RWPE2 (cell line): ENCODE measurements at regions not wholly inside any gene's neighbourhood (a gene's known extent, or its start where the extent isn't known, plus 50 kb on each side); places are given as distances from the start of the nearest gene placed in this dataset.
A peak's percentile ranks its signal among the peaks of the same experiment; 100 is the strongest.

Source experiments
- ATAC-seq: fragments of 200-7000 bp; cut with Tn5 transposase; 3 replicates; pipeline ENCODE4 v1.9.1; 2021; ENCODE audit warnings: low read depth
- DNase-seq: peaks from one replicate; pipeline ENCODE4 v3.0.0-alpha.2; 2020; ENCODE audit warnings: low spot score
- H3K27ac ChIP-seq: fragments of 450-650 bp; 2 replicates; pipeline ENCODE4 v1.5.1; 2017; ENCODE audit warnings: mild to moderate bottlenecking; ENCODE audit not compliant: poor library complexity, severe bottlenecking
- H3K27me3 ChIP-seq: fragments of 250-450 bp; sonication (Bioruptor Pico); 2 replicates; pipeline ENCODE4 v1.5.1; 2021; ENCODE audit warnings: mild to moderate bottlenecking, moderate library complexity; ENCODE audit not compliant: insufficient read depth, poor library complexity, severe bottlenecking
- H3K36me3 ChIP-seq: fragments of 250-450 bp; sonication (Bioruptor Pico); 2 replicates; pipeline ENCODE4 v1.5.1; 2020; ENCODE audit warnings: low read depth, mild to moderate bottlenecking, moderate library complexity
- H3K4me1 ChIP-seq: fragments of 250-450 bp; sonication (Bioruptor Pico); 2 replicates; pipeline ENCODE4 v1.5.1; 2021; ENCODE audit warnings: mild to moderate bottlenecking, moderate library complexity; ENCODE audit not compliant: insufficient read depth, poor library complexity, severe bottlenecking
- H3K4me3 ChIP-seq: fragments of 250-450 bp; sonication (Bioruptor Pico); 2 replicates; pipeline ENCODE4 v1.5.1; 2021; ENCODE audit warnings: mild to moderate bottlenecking, moderate library complexity; ENCODE audit not compliant: severe bottlenecking
- H3K9me3 ChIP-seq: fragments of 250-450 bp; sonication (Bioruptor Pico); 2 replicates; pipeline ENCODE4 v1.5.1; 2021; ENCODE audit warnings: mild to moderate bottlenecking, moderate library complexity; ENCODE audit not compliant: severe bottlenecking
- CTCF ChIP-seq: fragments of 450-650 bp; IDR thresholded peaks from one replicate; pipeline ENCODE4 v1.5.1; 2017; ENCODE audit warnings: mild to moderate bottlenecking, moderate library complexity; ENCODE audit not compliant: poor library complexity, severe bottlenecking

GRCh38 chr7:18087687-18088078 lies 60.0 kb upstream of the PRPS1L1 start:
- Histone ChIP-seq H3K4me3 (no peak overlapping the region), H3K27me3 (peaks cover 12% of the 10 kb centered on the region), H3K36me3 (no peaks in the 10 kb centered on the region), H3K9me3 (no peaks in the 10 kb centered on the region), H3K4me1 (no peaks in the 10 kb centered on the region), H3K27ac (no peak overlapping the region)
- no peak for ATAC-seq
- no peak for DNase-seq
- TF ChIP-seq CTCF: no peak

- no peak for TF ChIP-seq CTCF
- Histone ChIP-seq H3K36me3 (no peaks in the 10 kb centered on the region), H3K9me3 (no peaks in the 10 kb centered on the region), H3K27ac (no peak overlapping the region), H3K4me1 (no peaks in the 10 kb centered on the region), H3K27me3 (no peaks in the 10 kb centered on the region), H3K4me3 (no peak overlapping the region)
- no peak for DNase-seq
- peak; percentile 36; the same call in 1 of the 3 replicates for ATAC-seq
These were observed 68.4 kb upstream of the PRPS1L1 start for GRCh38 chr7:18096087-18096486.

GRCh38 chr7:18102576-18102975 lies 74.9 kb upstream of the PRPS1L1 start:
- no peak overlapping the region for H3K27ac ChIP-seq
- ATAC-seq (no peak), DNase-seq (no peak)
- no peak for TF ChIP-seq CTCF
- H3K27me3 ChIP-seq: no peaks in the 10 kb centered on the region
- no peak overlapping the region for H3K4me3 ChIP-seq
- no peaks in the 10 kb centered on the region for H3K36me3 ChIP-seq
- no peaks in the 10 kb centered on the region for H3K9me3 ChIP-seq
- H3K4me1 ChIP-seq: no peaks in the 10 kb centered on the region

- H3K4me1 ChIP-seq: no peaks in the 10 kb centered on the region
- ATAC-seq (no peak), DNase-seq (no peak)
- no peaks in the 10 kb centered on the region for H3K36me3 ChIP-seq
- no peak for TF ChIP-seq CTCF
- no peaks in the 10 kb centered on the region for H3K27me3 ChIP-seq
- no peak overlapping the region for H3K4me3 ChIP-seq
- H3K9me3 ChIP-seq: no peaks in the 10 kb centered on the region
- H3K27ac ChIP-seq: no peak overlapping the region
These were observed 76.0 kb upstream of the PRPS1L1 start for GRCh38 chr7:18103436-18104218.

GRCh38 chr7:18109762-18110161 lies 82.1 kb upstream of the PRPS1L1 start:
- Histone ChIP-seq H3K4me3 (no peak overlapping the region), H3K27ac (no peak overlapping the region), H3K4me1 (no peaks in the 10 kb centered on the region), H3K36me3 (no peaks in the 10 kb centered on the region), H3K27me3 (no peaks in the 10 kb centered on the region), H3K9me3 (no peaks in the 10 kb centered on the region)
- ATAC-seq (peak; percentile 70), DNase-seq (no peak)
- TF ChIP-seq CTCF: no peak
